C4-2B (cell line): ENCODE measurements at regions not wholly inside any gene's neighbourhood (a gene's known extent, or its start where the extent isn't known, plus 50 kb on each side); places are given as distances from the start of the nearest gene placed in this dataset.

Source experiments
- ZFX ChIP-seq: fragments of 450-650 bp; IDR thresholded peaks from 2 replicates; pipeline ENCODE4 v1.6.1; 2017
- TF ChIP-seq, protein P1 (sequence below): fragments of 450-650 bp; conservative IDR thresholded peaks from 2 replicates; pipeline ENCODE4 v1.5.1; 2017; ENCODE audit warnings: mild to moderate bottlenecking

DNA sequence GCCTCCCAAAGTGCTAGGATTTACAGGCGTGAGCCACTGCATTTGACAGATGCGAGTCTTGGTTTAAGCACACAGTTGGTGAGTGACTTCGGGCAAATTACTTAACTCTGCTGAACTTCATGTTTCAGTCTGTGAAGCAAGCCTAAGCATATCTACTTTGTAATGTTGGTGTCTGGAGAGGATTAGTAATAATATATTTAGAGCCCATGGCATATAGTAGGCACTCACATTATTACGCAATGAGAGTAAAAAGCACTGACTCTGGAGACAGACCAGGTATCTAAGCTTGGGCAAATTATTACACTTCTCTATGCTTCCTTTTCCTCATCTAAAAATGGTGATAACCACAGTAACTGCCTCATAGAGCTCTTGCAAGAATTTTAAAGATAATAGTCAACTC is 208.7 kb upstream of the P2RY1 start:
- TF ChIP-seq, protein P1, sequence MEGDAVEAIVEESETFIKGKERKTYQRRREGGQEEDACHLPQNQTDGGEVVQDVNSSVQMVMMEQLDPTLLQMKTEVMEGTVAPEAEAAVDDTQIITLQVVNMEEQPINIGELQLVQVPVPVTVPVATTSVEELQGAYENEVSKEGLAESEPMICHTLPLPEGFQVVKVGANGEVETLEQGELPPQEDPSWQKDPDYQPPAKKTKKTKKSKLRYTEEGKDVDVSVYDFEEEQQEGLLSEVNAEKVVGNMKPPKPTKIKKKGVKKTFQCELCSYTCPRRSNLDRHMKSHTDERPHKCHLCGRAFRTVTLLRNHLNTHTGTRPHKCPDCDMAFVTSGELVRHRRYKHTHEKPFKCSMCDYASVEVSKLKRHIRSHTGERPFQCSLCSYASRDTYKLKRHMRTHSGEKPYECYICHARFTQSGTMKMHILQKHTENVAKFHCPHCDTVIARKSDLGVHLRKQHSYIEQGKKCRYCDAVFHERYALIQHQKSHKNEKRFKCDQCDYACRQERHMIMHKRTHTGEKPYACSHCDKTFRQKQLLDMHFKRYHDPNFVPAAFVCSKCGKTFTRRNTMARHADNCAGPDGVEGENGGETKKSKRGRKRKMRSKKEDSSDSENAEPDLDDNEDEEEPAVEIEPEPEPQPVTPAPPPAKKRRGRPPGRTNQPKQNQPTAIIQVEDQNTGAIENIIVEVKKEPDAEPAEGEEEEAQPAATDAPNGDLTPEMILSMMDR = no peak
- TF ChIP-seq ZFX = no peak
